ENCODE measurements at regions not wholly inside any gene's neighbourhood (a gene's known extent, or its start where the extent isn't known, plus 50 kb on each side); places are given as distances from the start of the nearest gene placed in this dataset.

- Histone ChIP-seq H3K36me3 (ENCODE audit: low read depth, missing control alignments) (no peaks in the 10 kb centered on the region), H3K27ac (no peak overlapping the region), H3K27me3 (no peaks in the 10 kb centered on the region), H3K4me1 (no peaks in the 10 kb centered on the region), H3K9me3 (no peaks in the 10 kb centered on the region), H3K4me3 (no peak overlapping the region)
- intact Hi-C loops (cut with DNase I; ENCODE audit: low total_unique reads): no loop called here
- no peak for TF ChIP-seq POLR2A (IDR thresholded peaks at IDR 0.05)
- TF ChIP-seq, protein P1, sequence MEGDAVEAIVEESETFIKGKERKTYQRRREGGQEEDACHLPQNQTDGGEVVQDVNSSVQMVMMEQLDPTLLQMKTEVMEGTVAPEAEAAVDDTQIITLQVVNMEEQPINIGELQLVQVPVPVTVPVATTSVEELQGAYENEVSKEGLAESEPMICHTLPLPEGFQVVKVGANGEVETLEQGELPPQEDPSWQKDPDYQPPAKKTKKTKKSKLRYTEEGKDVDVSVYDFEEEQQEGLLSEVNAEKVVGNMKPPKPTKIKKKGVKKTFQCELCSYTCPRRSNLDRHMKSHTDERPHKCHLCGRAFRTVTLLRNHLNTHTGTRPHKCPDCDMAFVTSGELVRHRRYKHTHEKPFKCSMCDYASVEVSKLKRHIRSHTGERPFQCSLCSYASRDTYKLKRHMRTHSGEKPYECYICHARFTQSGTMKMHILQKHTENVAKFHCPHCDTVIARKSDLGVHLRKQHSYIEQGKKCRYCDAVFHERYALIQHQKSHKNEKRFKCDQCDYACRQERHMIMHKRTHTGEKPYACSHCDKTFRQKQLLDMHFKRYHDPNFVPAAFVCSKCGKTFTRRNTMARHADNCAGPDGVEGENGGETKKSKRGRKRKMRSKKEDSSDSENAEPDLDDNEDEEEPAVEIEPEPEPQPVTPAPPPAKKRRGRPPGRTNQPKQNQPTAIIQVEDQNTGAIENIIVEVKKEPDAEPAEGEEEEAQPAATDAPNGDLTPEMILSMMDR (IDR thresholded peaks at IDR 0.05): no peak
- 87 to 95% methylated on average over 1 of the region's 1 CpG for WGBS, 2 donors
- DNase-seq: no peak
These were observed 372.8 kb downstream of the NPHP4 start for GRCh38 chr1:5619469-5619868.

- intact Hi-C loops (cut with DNase I; ENCODE audit: low total_unique reads): no loop called here
These were observed 374.7 kb downstream of the NPHP4 start for GRCh38 chr1:5617546-5617945.

GRCh38 chr1:5617179-5617520 lies 375.1 kb downstream of the NPHP4 start:
- 38 to 40% methylated on average over 5 to 6 of the region's 6 CpGs for WGBS, 2 donors
- TF ChIP-seq POLR2A (IDR thresholded peaks at IDR 0.05): no peak
- TF ChIP-seq, protein P1 (IDR thresholded peaks at IDR 0.05): no peak
- H3K27me3 ChIP-seq: no peaks in the 10 kb centered on the region
- H3K4me1 ChIP-seq: no peaks in the 10 kb centered on the region
- intact Hi-C loops (cut with DNase I; ENCODE audit: low total_unique reads): no loop called here
- DNase-seq: no peak
- no peaks in the 10 kb centered on the region for H3K36me3 ChIP-seq (ENCODE audit: low read depth, missing control alignments)
- H3K9me3 ChIP-seq: no peaks in the 10 kb centered on the region
- no peak overlapping the region for H3K27ac ChIP-seq
- no peak overlapping the region for H3K4me3 ChIP-seq

More at GRCh38 chr1:5617546-5617945, 374.7 kb downstream of the NPHP4 start:
- Histone ChIP-seq H3K4me1 (no peaks in the 10 kb centered on the region), H3K9me3 (no peaks in the 10 kb centered on the region), H3K27me3 (no peaks in the 10 kb centered on the region), H3K4me3 (no peak overlapping the region), H3K36me3 (ENCODE audit: low read depth, missing control alignments) (no peaks in the 10 kb centered on the region), H3K27ac (no peak overlapping the region)
- no peak for TF ChIP-seq POLR2A (IDR thresholded peaks at IDR 0.05)
- TF ChIP-seq, protein P1 (IDR thresholded peaks at IDR 0.05): no peak
- 33 to 45% methylated on average over 12 to 15 of the region's 15 CpGs for WGBS, 2 donors
- no peak for DNase-seq

DNA sequence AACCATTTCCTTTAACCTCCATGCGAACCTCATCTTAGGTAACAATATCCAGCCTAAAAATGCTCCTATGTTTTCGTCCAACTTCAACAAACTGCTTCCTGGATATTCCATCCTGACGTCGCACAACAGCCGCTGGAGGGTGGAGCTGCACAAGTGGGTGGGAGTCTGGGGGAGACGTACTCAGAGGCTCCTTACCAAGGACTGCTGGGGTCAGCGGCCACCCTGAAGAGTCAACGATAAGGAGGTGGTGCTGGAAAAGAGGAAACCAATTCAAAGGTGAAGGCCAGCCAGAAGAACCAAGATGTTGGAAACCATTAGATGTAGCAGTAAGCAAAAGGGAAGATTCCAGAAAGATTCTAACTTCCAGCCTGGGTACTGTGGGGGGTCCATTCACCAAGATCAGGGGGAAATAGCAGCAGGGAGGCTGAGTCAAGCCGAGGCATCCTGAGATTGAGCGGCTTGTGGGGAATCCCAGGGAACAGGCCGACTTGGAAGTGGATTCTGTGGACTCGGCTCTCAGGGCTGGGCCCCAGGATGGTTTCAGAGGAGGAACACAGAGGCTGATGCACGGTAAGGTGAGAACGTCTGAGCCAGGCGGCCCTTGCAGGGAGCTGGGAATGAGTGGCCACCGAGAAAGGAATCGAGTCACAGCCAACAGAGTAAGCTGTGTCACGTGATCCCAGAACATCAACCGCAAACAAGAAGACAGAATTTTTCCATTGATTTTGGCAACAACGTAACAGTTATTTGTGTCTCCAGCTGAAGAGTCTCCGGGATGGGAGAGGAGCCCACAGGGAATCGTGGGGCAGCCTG lies 375.7 kb downstream of the NPHP4 start:
- no peak overlapping the region for H3K4me3 ChIP-seq
- DNase-seq: no peak
- no peak overlapping the region for H3K27ac ChIP-seq
- no peaks in the 10 kb centered on the region for H3K27me3 ChIP-seq
- intact Hi-C loops (cut with DNase I; ENCODE audit: low total_unique reads): no loop called here
- no peaks in the 10 kb centered on the region for H3K4me1 ChIP-seq
- no peaks in the 10 kb centered on the region for H3K36me3 ChIP-seq (ENCODE audit: low read depth, missing control alignments)
- H3K9me3 ChIP-seq: no peaks in the 10 kb centered on the region
- 47 to 63% methylated on average over 22 of the region's 22 CpGs for WGBS, 2 donors
- no peak for TF ChIP-seq POLR2A (IDR thresholded peaks at IDR 0.05)
- TF ChIP-seq, protein P1 (IDR thresholded peaks at IDR 0.05): no peak

DNA sequence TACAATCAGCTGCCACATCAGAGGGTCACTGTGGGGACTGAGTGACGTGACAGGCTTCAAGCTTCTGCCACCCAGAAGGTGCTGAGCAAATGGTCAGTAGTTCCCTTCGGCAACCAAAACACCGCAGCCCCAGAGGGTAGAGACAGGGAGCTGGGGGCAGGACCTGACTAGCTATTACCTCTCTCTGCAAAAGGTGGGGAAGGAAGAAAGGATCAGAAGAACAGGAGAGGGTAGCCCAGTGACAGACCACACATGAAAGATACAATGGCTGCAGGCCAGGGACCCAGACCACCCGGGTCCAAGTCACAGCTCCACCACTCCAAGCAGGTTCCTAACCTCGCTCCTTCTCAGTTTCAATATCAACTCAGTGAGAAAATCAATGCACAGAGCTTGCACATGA lies 377.1 kb downstream of the NPHP4 start:
- Histone ChIP-seq H3K9me3 (no peaks in the 10 kb centered on the region), H3K27me3 (no peaks in the 10 kb centered on the region), H3K4me1 (no peaks in the 10 kb centered on the region), H3K36me3 (ENCODE audit: low read depth, missing control alignments) (no peaks in the 10 kb centered on the region), H3K27ac (no peak overlapping the region), H3K4me3 (no peak overlapping the region)
- no peak for DNase-seq
- 64 to 76% methylated on average over 5 of the region's 5 CpGs for WGBS, 2 donors
- intact Hi-C loops (cut with DNase I; ENCODE audit: low total_unique reads): no loop called here
- TF ChIP-seq, protein P1 (IDR thresholded peaks at IDR 0.05): no peak
- TF ChIP-seq POLR2A (IDR thresholded peaks at IDR 0.05): no peak
